ENCODE measurements at regions not wholly inside any gene's neighbourhood (a gene's known extent, or its start where the extent isn't known, plus 50 kb on each side); places are given as distances from the start of the nearest gene placed in this dataset.
A peak's percentile ranks its signal among the peaks of the same experiment; 100 is the strongest.

DNA sequence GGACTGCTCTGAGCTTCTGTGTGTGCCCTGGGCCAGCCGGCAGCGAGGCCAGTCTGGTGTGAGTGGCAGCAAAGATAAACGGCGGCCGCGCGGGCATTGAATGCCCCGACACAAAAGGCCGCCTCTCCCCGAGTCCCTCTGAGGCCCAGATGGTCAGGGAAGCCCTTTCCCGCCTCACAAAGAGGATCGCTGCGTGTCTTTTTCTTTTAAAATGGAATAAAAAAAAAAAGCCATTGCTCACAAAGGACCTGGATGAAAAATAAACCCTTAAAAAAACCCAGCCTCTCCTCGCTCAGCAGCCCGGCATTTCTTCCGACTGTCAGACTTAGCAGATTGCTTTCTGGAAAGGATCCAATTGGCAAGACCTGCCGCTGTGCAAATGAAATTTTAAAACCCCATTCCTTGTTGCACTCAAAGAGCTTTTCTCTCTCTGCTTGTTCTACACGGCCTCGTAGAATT, 578.7 kb downstream of the BCOR start:
- peak; percentile 64 for DNase-seq

- DNase-seq, result no peak
Measured at GRCh38 chrX:39519566-39520301, 578.0 kb downstream of the BCOR start.

GRCh38 chrX:39525758-39526157, 572.0 kb downstream of the BCOR start:
- no peak for DNase-seq

DNA sequence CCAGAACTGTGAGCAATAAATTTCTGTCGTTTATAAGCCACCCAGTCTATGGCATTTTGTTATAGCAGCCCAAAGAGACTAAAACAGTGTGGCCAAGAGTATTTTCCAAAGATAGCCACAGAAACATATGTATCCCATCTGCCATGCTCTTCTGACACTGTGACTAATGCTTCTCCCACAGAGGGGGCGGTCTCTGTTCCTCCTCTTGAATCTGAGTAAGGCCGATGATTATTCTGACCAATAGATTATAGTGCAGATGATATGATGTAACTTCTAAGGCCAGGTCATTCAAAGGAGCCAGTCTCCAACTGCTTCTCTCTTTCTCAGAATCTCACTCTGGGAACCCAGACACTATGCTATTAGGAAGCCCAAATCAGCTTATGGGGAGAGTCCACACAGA, 570.7 kb downstream of the BCOR start:
- peak; percentile 78 for DNase-seq

DNA sequence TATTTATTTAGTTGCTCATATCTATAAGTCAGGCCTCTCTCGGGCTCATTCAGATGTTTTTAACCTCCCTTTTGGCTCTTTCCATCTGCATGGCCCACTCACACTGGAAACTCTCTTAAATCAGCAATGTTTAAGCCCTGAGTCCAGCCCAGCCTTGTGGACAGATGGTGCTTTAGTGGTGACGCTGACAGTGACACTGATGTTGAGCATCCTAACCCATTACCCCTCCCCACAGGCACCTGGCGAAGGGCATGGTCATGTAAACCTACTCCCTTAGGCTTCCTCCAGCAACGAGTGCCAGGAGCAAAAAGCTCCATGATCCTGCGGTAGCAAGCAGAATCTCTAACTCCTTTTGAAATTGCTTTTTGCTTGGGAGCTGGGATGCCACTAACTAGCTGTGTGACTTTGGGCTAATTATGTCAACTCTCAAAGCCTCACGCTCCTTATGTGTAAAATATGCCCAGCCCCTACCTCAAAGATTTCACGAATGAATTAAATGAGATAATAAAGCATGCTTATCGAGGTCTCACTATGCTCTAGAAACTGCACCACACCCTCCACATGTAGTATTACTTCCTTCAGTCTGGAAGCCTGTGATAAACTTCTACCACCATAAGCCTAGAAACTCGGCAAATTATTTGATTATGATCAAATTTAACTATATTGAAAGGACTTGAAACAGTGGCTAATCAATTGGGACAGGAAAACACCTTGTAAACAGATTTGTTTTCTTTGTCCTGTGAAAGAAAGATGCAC, 569.4 kb downstream of the BCOR start:
- DNase-seq, result no peak

DNA sequence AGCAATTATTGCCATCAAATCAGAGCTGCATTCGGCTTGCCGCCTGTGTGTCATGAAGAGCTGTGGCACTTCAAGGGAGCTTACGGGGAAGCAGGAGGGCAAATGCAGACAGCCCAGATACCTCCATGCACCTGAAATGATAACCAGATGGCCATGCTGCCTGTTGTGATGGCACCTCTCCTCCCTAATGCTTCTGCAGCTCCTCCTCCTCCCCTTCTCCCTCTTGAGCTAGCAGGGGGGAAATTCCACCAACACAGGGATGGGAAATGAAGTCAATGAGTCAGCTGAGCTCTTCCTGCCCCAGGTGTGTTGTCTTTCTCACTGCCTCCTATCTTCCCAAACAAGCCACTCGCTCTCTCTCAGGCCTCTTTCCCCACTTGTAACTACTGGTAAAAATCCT, 565.0 kb downstream of the BCOR start:
- DNase-seq, result no peak

GRCh38 chrX:39534949-39535348, 562.8 kb downstream of the BCOR start:
- no peak for DNase-seq

DNA sequence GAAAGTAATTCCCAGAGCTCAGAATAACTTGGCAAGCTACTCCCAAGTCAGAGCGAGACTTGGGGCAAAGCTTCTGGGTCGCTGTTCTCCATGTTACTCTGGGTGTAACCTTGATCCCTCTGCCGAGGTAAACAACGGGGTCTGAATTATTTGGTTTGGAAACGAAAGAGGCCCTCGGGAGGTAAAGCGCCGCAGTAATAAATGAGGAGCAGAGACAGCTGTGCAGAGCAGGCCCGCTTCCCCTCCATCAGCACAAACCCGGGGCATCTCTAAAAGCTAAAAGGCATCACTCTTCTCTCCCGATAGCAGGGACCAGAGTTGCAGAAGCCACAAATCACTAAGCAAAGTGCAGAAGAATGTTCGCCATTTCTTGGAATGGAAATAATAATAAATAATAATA, 561.5 kb downstream of the BCOR start:
- no peak for DNase-seq

DNA sequence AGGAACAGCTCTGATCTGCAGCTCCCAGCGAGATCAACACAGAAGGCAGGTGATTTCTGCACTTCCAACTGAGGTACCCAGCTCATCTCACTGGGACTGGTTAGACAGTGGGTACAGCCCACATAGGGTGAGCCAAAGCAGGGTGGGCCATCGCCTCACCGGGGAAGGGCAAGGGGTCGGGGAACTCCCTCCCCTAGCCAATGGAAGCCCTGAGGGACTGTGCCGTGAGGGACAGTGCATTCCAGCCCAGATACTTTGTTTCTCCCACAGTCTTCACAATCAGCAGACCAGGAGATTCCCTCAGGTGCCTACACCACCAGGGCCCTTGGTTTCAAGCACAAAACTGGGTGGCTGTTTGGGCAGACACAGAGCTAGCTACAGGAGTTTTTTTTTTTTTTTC, 555.9 kb downstream of the BCOR start:
- DNase-seq, result no peak

GRCh38 chrX:39542316-39542715, 555.4 kb downstream of the BCOR start:
- DNase-seq, result no peak

DNA sequence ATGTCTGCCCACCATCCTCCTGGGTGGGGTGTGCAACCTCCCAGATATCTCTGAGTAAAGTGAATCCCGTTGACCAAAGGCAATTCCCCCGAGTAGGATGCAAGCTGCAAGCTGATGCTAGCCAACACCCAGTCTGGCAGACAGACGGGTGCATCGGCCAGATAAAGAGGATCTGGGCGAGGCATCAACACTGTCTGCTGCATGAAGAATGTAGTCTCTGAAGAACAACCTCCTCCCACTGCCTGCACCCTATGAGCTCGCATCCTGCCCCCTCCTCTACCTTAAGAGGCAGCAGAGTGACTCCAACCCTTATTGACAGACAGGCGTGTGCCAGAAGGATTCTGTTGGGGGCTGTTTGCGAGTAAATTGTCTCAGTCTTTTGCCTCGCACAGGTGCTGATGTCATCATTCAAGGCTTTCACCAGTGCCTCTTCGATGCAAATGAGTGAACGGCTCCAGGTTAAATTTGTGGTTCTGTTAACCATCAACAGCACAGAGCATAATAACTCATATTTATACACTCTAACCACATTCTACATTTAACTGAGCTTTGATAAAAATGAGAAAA, 546.9 kb downstream of the BCOR start:
- peak; percentile 25 for DNase-seq

GRCh38 chrX:39551762-39552161, 546.0 kb downstream of the BCOR start:
- no peak for DNase-seq

DNA sequence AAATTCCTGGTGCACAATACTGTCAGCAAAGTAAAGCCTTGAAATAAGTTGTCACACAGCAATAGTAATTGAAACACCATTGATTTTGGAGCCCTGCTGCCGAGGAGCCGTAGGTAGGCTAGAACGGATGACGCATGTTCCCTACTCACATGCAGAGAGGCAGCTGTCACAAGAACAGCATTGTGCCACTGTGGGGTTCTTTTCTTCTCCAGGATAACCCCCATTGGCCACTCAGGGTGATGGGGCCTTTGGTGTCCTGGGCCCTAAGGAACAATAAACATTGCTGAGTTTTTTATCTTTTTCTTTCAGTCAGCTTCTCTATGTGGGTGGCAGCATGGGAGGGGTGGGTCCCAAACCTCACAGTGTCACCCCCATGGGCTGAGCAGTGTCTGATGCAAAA, 542.3 kb downstream of the BCOR start:
- DNase-seq, result no peak

- no peak for DNase-seq
Measured at GRCh38 chrX:39556056-39556455, 541.7 kb downstream of the BCOR start.

- DNase-seq, result peak; percentile 73
Measured at GRCh38 chrX:39559229-39559628, 538.5 kb downstream of the BCOR start.

DNA sequence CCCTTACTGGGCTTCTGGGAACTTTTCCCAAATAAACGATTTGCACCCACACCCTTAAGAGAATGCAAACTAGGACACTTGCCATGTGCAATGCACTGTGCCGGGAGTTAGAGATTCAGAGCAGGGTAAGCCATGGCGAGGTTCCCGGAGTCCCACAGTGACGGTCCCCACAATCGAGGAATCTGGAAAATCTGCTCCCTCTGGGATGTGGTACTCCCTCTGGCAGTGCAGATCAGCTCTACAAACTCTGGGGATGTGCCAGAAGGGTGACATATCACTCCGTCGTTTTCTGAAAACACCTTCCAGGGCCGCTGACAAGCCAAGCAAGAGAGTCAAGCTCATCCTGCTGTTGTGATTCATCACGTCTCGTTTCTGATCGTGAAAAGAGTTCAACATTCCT, 537.5 kb downstream of the BCOR start:
- DNase-seq, result no peak

GRCh38 chrX:39563178-39563577, 534.6 kb downstream of the BCOR start:
- DNase-seq, result no peak

- DNase-seq, result no peak
Measured at GRCh38 chrX:39564751-39565150, 533.0 kb downstream of the BCOR start.

DNA sequence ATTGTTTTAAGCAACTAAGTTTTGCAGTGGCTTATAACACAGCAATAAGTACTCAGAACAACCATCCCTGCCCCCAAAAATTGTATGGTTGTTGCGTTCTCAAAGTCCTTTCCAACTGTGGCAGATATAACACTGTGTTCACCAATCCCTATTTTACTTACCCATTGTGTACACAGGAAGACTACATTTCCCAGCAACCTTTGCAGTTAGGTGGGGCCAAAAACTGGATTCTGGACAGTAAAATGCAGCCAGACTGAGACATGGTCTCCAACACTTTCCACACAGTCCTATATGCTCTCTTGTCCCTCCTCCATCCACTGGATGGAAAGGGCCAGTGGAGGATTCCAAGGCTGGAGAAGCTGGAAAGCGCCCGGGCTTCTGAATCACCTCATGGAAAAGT, 523.6 kb downstream of the BCOR start:
- DNase-seq, result no peak

GRCh38 chrX:39576041-39576872, 521.5 kb downstream of the BCOR start:
- DNase-seq, result no peak

GRCh38 chrX:39577206-39577984, 520.4 kb downstream of the BCOR start:
- DNase-seq, result peak; percentile 14
